CD14-positive monocyte (primary cell): ENCODE measurements at regions not wholly inside any gene's neighbourhood (a gene's known extent, or its start where the extent isn't known, plus 50 kb on each side); places are given as distances from the start of the nearest gene placed in this dataset.
A peak's percentile ranks its signal among the peaks of the same experiment; 100 is the strongest.

Experiments used
- DNase-seq, 3 donors: peaks; one replicate each; pipeline ENCODE4 v3.0.0-alpha.2; 2011 to 2022
- H2AFZ ChIP-seq: 2 replicates; pipeline ENCODE4 v1.6.0; 2012; ENCODE audit warnings: mild to moderate bottlenecking, low read depth, low read length, inconsistent platforms; ENCODE audit not compliant: insufficient read depth, poor library complexity, severe bottlenecking
- H3K27ac ChIP-seq, 2 donors: 1 replicate in 1 of 2; 2 replicates in 1 of 2; pipeline ENCODE4 v1.5.1; 2012 to 2013; ENCODE audit warnings: low read length in 2 of 2, control low read depth in 1 of 2, inconsistent platforms in 1 of 2, low read depth in 1 of 2, mild to moderate bottlenecking in 1 of 2
- H3K27me3 ChIP-seq, 2 donors: one replicate each; pipeline versions ENCODE4 v1.6.0 to v1.6.1; 2011 to 2013; ENCODE audit warnings: low read length in 2 of 2; ENCODE audit not compliant: control insufficient read depth in 2 of 2, insufficient read depth in 2 of 2
- H3K36me3 ChIP-seq, 2 donors: replicated peaks in 1 of 2; 1 replicate in 1 of 2; 2 replicates in 1 of 2; pipeline versions ENCODE4 v1.5.1 to v1.6.1; 2012 to 2013; ENCODE audit warnings: low read length in 2 of 2, control low read depth in 1 of 2, inconsistent platforms in 1 of 2, mild to moderate bottlenecking in 1 of 2; ENCODE audit not compliant: insufficient read depth in 2 of 2, control insufficient read depth in 1 of 2
- H3K4me1 ChIP-seq, 2 donors: 1 replicate in 1 of 2; 2 replicates in 1 of 2; pipeline versions ENCODE4 v1.5.1 to v1.6.1; 2012 to 2013; ENCODE audit warnings: low read length in 2 of 2, control low read depth in 1 of 2, inconsistent platforms in 1 of 2, mild to moderate bottlenecking in 1 of 2, moderate library complexity in 1 of 2; ENCODE audit not compliant: insufficient read depth in 2 of 2, control insufficient read depth in 1 of 2
- H3K4me2 ChIP-seq: replicated peaks from 2 replicates; pipeline ENCODE3; 2012; ENCODE audit warnings: low read length, moderate library complexity, mild to moderate bottlenecking; ENCODE audit not compliant: poor library complexity, severe bottlenecking; ENCODE audit errors: extremely low read depth
- H3K4me3 ChIP-seq, 3 experiments: fragments of 200-600 bp in 1 of 3; sonication (generic) in 1 of 3; replicated peaks in 1 of 3; 1 replicate in 2 of 3; 2 replicates in 1 of 3; pipeline ENCODE4 v1.5.1; 2011 to 2013; ENCODE audit warnings: low read length in 3 of 3, mild to moderate bottlenecking in 3 of 3, control low read depth in 2 of 3, low read depth in 2 of 3, inconsistent platforms in 1 of 3, moderate library complexity in 1 of 3
- H3K79me2 ChIP-seq: 2 replicates; pipeline ENCODE4 v1.6.0; 2012; ENCODE audit warnings: mild to moderate bottlenecking, control low read depth, inconsistent platforms, low read length, moderate library complexity; ENCODE audit not compliant: insufficient read depth
- H3K9ac ChIP-seq: 2 replicates; pipeline ENCODE4 v1.6.0; 2017; ENCODE audit warnings: low read length, mild to moderate bottlenecking; ENCODE audit not compliant: insufficient read depth, poor library complexity, severe bottlenecking
- H3K9me3 ChIP-seq, 2 donors: replicated peaks in 1 of 2; 1 replicate in 1 of 2; 2 replicates in 1 of 2; pipeline versions ENCODE4 v1.5.1 to v1.6.1; 2012 to 2013; ENCODE audit warnings: low read length in 2 of 2, control low read depth in 1 of 2; ENCODE audit not compliant: control insufficient read depth in 1 of 2, insufficient read depth in 1 of 2
- H4K20me1 ChIP-seq: 2 replicates; pipeline ENCODE4 v1.6.0; 2012; ENCODE audit warnings: mild to moderate bottlenecking, low read length, control low read depth, moderate library complexity; ENCODE audit not compliant: insufficient read depth
- H3K27ac Mint-ChIP-seq, 7 donors: one replicate each; pipeline ENCODE4 v1.8.0; 2020; ENCODE audit warnings: mild to moderate bottlenecking in 7 of 7, mixed read lengths in 7 of 7, moderate library complexity in 6 of 7, inconsistent platforms in 2 of 7
- H3K27me3 Mint-ChIP-seq, 3 donors: one replicate each; pipeline ENCODE4 v1.8.0; 2021 to 2022; ENCODE audit warnings: low read depth in 3 of 3, mild to moderate bottlenecking in 3 of 3, mixed read lengths in 3 of 3, moderate library complexity in 3 of 3, inconsistent platforms in 1 of 3
- H3K36me3 Mint-ChIP-seq, 2 donors: one replicate each; pipeline ENCODE4 v1.8.0; 2020; ENCODE audit warnings: mixed read lengths in 2 of 2, inconsistent platforms in 1 of 2, mild to moderate bottlenecking in 1 of 2
- H3K4me1 Mint-ChIP-seq: one replicate; pipeline ENCODE4 v1.8.0; 2020; ENCODE audit warnings: mild to moderate bottlenecking, mixed read lengths
- H3K4me3 Mint-ChIP-seq, 2 donors: one replicate each; pipeline ENCODE4 v1.8.0; 2020; ENCODE audit warnings: mild to moderate bottlenecking in 2 of 2, mixed read lengths in 2 of 2, moderate library complexity in 1 of 2
- H3K9me3 Mint-ChIP-seq, 7 donors: one replicate each; pipeline ENCODE4 v1.8.0; 2020 to 2022; ENCODE audit warnings: mixed read lengths in 7 of 7, mild to moderate bottlenecking in 6 of 7, moderate library complexity in 6 of 7, inconsistent platforms in 2 of 7
- CTCF ChIP-seq: fragments of 200-600 bp; IDR thresholded peaks from one replicate; pipeline ENCODE4 v1.8.0; 2022; ENCODE audit warnings: antibody characterized with exemption, mild to moderate bottlenecking
- WGBS: methylation state at CpG from one replicate; pipeline ENCODE4 v1.1.5; 2013; ENCODE audit warnings: missing lambda C conversion rate; ENCODE audit not compliant: insufficient coverage; 5-methylcytosine and 5-hydroxymethylcytosine counted together
- intact Hi-C, 2 donors: fragments of 100-400 bp; cut with micrococcal nuclease; formaldehyde crosslinking; loops; one replicate each; pipeline versions ENCODE4 v1.15.0 to v1.15.1; 2023

- Histone ChIP-seq H4K20me1 (no peaks in the 10 kb centered on the region), H3K27me3 (peaks cover 8 to 9% of the 10 kb centered on the region in 2 donors), H3K4me1 (peaks cover 19 to 21% of the 10 kb centered on the region in 2 donors), H3K36me3 (no peaks in the 10 kb centered on the region), H3K79me2 (no peaks in the 10 kb centered on the region), H3K4me3 (no peak overlapping the region), H3K4me2 (no peak overlapping the region), H3K9me3 (no peaks in the 10 kb centered on the region), H2AFZ (no peak overlapping the region), H3K27ac (no peak overlapping the region), H3K9ac (no peak overlapping the region)
- Mint-ChIP-seq H3K9me3 (peaks cover 0 to 3% (median 0%) of the 10 kb centered on the region in 7 donors), H3K4me3 (no peak overlapping the region), H3K27me3 (peaks cover 15 to 16% (median 16%) of the 10 kb centered on the region in 3 donors), H3K36me3 (no peaks in the 10 kb centered on the region), H3K4me1 (peaks cover 24% of the 10 kb centered on the region), H3K27ac (no peak overlapping the region)
- TF ChIP-seq CTCF: no peak
- intact Hi-C loops: no loop called here
- no peak for DNase-seq
- 100% methylated on average over 4 of the region's 8 CpGs for WGBS
Observed at GRCh38 chr9:129263836-129264235, 85.8 kb upstream of the IER5L start.

GRCh38 chr9:129262261-129262660 lies 84.2 kb upstream of the IER5L start:
- H3K79me2 ChIP-seq: no peaks in the 10 kb centered on the region
- H2AFZ ChIP-seq: peak overlapping the region; percentile 70
- no peak overlapping the region for H3K4me3 ChIP-seq
- H3K9ac ChIP-seq: no peak overlapping the region
- WGBS: 100% methylated on average over 4 of the region's 9 CpGs
- no peaks in the 10 kb centered on the region for H3K9me3 ChIP-seq
- DNase-seq: no peak
- H3K4me2 ChIP-seq: peak overlapping the region; percentile 77
- peak overlapping the region in 3 of 7 donors; percentile 38 to 83 (median 41) for H3K27ac Mint-ChIP-seq
- H3K27ac ChIP-seq: no peak overlapping the region
- intact Hi-C loops: no loop called here
- no peaks in the 10 kb centered on the region for H3K36me3 ChIP-seq
- TF ChIP-seq CTCF: no peak
- H3K4me1 ChIP-seq: peaks cover 28 to 31% of the 10 kb centered on the region in 2 donors
- H3K4me1 Mint-ChIP-seq: peaks cover 33% of the 10 kb centered on the region
- no peaks in the 10 kb centered on the region for H3K36me3 Mint-ChIP-seq
- peaks cover 9 to 21% of the 10 kb centered on the region in 2 donors for H3K27me3 ChIP-seq
- H3K27me3 Mint-ChIP-seq: peaks cover 23 to 25% (median 25%) of the 10 kb centered on the region in 3 donors
- H3K4me3 Mint-ChIP-seq: peak overlapping the region; percentile 82 to 92
- no peaks in the 10 kb centered on the region for H4K20me1 ChIP-seq
- peaks cover 0 to 3% (median 0%) of the 10 kb centered on the region in 7 donors for H3K9me3 Mint-ChIP-seq
